8988T (cell line): ENCODE measurements at regions not wholly inside any gene's neighbourhood (a gene's known extent, or its start where the extent isn't known, plus 50 kb on each side); places are given as distances from the start of the nearest gene placed in this dataset.
"Not testable (repeated sequence)": the region's sequence is repeated elsewhere in the genome, so short reads cannot be mapped to it uniquely, and the experiment has no call there.

Experiments used
- DNase-seq: peaks from one replicate; pipeline ENCODE4 v3.0.0; 2011

- DNase-seq = no peak
Measured at GRCh38 chr1:29621826-29622435, 385.6 kb downstream of the PTPRU start.

GRCh38 chr1:29620631-29621030 lies 384.3 kb downstream of the PTPRU start:
- no peak for DNase-seq

GRCh38 chr1:29607236-29607635 lies 370.9 kb downstream of the PTPRU start:
- DNase-seq = no peak

GRCh38 chr1:29604796-29605195 lies 368.5 kb downstream of the PTPRU start:
- DNase-seq = not testable (repeated sequence)

- no peak for DNase-seq
Measured at GRCh38 chr1:29603622-29604021, 367.3 kb downstream of the PTPRU start.

- no peak for DNase-seq
Measured at GRCh38 chr1:29602203-29602602, 365.9 kb downstream of the PTPRU start.

GRCh38 chr1:29601021-29601420 lies 364.7 kb downstream of the PTPRU start:
- DNase-seq = no peak

- DNase-seq = no peak
Measured at GRCh38 chr1:29599826-29600225, 363.5 kb downstream of the PTPRU start.

- no peak for DNase-seq
Measured at GRCh38 chr1:29599071-29599470, 362.7 kb downstream of the PTPRU start.

- DNase-seq = no peak
Measured at GRCh38 chr1:29597861-29598260, 361.5 kb downstream of the PTPRU start.

- DNase-seq = no peak
Measured at GRCh38 chr1:29593601-29594382, 357.5 kb downstream of the PTPRU start.

- DNase-seq = no peak
Measured at GRCh38 chr1:29592731-29593130, 356.4 kb downstream of the PTPRU start.

GRCh38 chr1:29592261-29592615 lies 355.9 kb downstream of the PTPRU start:
- DNase-seq = no peak

- no peak for DNase-seq
Measured at GRCh38 chr1:29591601-29592260, 355.4 kb downstream of the PTPRU start.

GRCh38 chr1:29590583-29591565 lies 354.6 kb downstream of the PTPRU start:
- DNase-seq = no peak

- not testable (repeated sequence) for DNase-seq
Measured at GRCh38 chr1:29589716-29590115, 353.4 kb downstream of the PTPRU start.

GRCh38 chr1:29586991-29587745 lies 350.8 kb downstream of the PTPRU start:
- DNase-seq = no peak

- DNase-seq = no peak
Measured at GRCh38 chr1:29586215-29586614, 349.9 kb downstream of the PTPRU start.

GRCh38 chr1:29585656-29586055 lies 349.3 kb downstream of the PTPRU start:
- no peak for DNase-seq

- DNase-seq = no peak
Measured at GRCh38 chr1:29585201-29585600, 348.9 kb downstream of the PTPRU start.

GRCh38 chr1:29584776-29585175 lies 348.5 kb downstream of the PTPRU start:
- DNase-seq = no peak

GRCh38 chr1:29584362-29584761 lies 348.0 kb downstream of the PTPRU start:
- DNase-seq = no peak
